Panc1 (cell line): ENCODE measurements at regions not wholly inside any gene's neighbourhood (a gene's known extent, or its start where the extent isn't known, plus 50 kb on each side); places are given as distances from the start of the nearest gene placed in this dataset.

Experiments
- POLR2AphosphoS5 ChIP-seq: IDR thresholded peaks from 2 replicates; pipeline ENCODE4 v1.6.1; 2012; ENCODE audit warnings: mild to moderate bottlenecking, low read depth, low read length, moderate library complexity
- SIN3A ChIP-seq: IDR thresholded peaks from 2 replicates; pipeline ENCODE4 v1.6.1; 2012; ENCODE audit warnings: low read depth, mild to moderate bottlenecking, low read length, moderate library complexity, borderline replicate concordance; ENCODE audit not compliant: insufficient read depth
- TCF7L2 ChIP-seq: IDR thresholded peaks from 2 replicates; pipeline ENCODE4 v1.6.1; 2011; ENCODE audit warnings: mild to moderate bottlenecking, low read depth, low read length, inconsistent platforms
- TF ChIP-seq, protein P1 (sequence below): fragments of 450-650 bp; IDR thresholded peaks from 2 replicates; pipeline ENCODE4 v1.5.1; 2017; ENCODE audit warnings: mild to moderate bottlenecking
- TF ChIP-seq, protein P2 (sequence below), 2 experiments: IDR thresholded peaks; 2 replicates each; pipeline ENCODE4 v1.6.1; 2011 to 2012; ENCODE audit warnings: low read depth in 2 of 2, control low read depth in 1 of 2, low read length in 1 of 2, mild to moderate bottlenecking in 1 of 2, moderate library complexity in 1 of 2; ENCODE audit not compliant: insufficient read depth in 1 of 2

DNA sequence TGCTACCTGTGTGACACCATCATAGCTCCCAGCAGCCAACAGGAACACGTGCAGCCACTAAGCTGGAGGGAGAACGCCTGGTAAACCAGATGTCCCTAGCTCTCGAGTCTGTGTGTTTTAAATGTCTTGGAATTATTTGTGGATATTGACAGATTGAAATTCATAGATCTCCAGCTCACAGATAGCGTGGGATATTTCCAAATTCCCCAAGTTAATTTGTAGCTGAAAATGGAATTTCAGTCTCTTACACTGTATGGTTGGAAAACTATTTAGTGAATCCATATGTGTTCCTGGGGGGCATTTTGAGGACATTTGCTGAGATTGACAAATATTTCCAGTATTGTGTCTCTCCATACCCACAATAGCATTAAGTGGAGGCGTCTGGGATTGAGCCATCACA, 618.6 kb upstream of the TMEM132C start:
- TF ChIP-seq, protein P1, sequence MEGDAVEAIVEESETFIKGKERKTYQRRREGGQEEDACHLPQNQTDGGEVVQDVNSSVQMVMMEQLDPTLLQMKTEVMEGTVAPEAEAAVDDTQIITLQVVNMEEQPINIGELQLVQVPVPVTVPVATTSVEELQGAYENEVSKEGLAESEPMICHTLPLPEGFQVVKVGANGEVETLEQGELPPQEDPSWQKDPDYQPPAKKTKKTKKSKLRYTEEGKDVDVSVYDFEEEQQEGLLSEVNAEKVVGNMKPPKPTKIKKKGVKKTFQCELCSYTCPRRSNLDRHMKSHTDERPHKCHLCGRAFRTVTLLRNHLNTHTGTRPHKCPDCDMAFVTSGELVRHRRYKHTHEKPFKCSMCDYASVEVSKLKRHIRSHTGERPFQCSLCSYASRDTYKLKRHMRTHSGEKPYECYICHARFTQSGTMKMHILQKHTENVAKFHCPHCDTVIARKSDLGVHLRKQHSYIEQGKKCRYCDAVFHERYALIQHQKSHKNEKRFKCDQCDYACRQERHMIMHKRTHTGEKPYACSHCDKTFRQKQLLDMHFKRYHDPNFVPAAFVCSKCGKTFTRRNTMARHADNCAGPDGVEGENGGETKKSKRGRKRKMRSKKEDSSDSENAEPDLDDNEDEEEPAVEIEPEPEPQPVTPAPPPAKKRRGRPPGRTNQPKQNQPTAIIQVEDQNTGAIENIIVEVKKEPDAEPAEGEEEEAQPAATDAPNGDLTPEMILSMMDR: no peak
- TF ChIP-seq, protein P2, sequence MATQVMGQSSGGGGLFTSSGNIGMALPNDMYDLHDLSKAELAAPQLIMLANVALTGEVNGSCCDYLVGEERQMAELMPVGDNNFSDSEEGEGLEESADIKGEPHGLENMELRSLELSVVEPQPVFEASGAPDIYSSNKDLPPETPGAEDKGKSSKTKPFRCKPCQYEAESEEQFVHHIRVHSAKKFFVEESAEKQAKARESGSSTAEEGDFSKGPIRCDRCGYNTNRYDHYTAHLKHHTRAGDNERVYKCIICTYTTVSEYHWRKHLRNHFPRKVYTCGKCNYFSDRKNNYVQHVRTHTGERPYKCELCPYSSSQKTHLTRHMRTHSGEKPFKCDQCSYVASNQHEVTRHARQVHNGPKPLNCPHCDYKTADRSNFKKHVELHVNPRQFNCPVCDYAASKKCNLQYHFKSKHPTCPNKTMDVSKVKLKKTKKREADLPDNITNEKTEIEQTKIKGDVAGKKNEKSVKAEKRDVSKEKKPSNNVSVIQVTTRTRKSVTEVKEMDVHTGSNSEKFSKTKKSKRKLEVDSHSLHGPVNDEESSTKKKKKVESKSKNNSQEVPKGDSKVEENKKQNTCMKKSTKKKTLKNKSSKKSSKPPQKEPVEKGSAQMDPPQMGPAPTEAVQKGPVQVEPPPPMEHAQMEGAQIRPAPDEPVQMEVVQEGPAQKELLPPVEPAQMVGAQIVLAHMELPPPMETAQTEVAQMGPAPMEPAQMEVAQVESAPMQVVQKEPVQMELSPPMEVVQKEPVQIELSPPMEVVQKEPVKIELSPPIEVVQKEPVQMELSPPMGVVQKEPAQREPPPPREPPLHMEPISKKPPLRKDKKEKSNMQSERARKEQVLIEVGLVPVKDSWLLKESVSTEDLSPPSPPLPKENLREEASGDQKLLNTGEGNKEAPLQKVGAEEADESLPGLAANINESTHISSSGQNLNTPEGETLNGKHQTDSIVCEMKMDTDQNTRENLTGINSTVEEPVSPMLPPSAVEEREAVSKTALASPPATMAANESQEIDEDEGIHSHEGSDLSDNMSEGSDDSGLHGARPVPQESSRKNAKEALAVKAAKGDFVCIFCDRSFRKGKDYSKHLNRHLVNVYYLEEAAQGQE (IDR thresholded peaks at IDR 0.05; ENCODE audit: insufficient read depth in 1 of 2, low read depth in 2 of 2, low read length in 1 of 2): no peak
- TF ChIP-seq POLR2AphosphoS5 (no peak), TCF7L2 (no peak), SIN3A (no peak)
